ENCODE measurements at regions not wholly inside any gene's neighbourhood (a gene's known extent, or its start where the extent isn't known, plus 50 kb on each side); places are given as distances from the start of the nearest gene placed in this dataset.

DNA sequence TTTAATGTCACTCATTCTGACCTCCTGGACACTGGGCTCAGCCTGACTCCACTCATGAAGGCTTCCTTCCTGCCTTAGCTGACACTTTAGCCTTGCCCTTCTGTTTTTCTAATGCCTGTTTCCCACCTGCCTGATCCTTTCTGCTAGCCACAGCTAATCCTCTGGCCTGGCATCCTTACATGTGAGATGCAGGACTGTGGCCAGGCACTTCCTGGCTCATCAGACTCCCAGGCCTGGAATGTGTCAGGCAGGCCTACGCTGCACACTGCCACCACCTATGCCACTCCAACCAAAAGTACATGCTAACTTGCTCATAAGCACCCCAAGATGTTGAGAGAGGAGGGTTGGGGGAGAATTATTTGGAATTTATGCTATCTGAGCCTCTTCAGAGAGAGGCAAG is 138.8 kb upstream of the NALF2 start:
- DNase-seq (ENCODE audit: low spot score) = no peak

DNA sequence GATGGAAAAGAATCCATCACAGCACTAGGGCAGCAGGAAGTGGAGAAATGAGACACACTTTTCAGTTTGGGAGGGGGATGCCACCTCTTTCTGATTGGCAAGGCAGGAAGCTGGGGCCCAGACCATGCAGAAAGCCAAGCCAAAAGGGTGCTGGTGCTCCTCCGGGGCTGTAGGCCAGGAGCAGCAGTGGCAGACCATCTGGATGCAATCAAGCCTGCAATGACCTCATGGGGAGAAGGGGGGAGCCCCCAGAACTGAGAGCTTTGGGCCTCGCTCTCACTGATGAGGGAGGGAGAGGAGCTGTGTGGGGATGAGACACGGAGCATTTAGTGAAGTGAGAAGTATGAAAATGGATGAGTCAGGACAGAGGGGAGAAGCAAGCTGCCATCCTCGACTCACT is 141.3 kb upstream of the NALF2 start:
- DNase-seq (ENCODE audit: low spot score) = no peak

DNA sequence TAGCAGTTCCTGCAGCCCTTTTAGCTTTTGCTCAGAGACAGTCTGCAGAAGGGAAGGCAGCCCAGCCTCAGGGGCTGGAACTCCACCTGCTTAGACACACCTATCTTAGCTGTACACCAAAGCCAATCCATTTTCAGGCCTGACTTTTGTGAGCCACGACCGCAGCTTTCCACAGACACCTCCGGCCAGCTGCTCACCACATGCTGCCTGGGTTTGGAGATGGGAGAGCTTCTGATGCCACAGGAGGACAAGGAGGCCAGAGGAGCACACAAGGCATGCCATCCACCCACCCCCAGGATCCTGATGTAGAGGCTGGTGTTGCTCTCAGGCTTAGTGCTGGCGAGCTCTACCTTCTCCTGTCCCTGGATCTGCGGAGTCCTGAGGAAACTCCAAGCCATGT is 141.8 kb upstream of the NALF2 start:
- DNase-seq (ENCODE audit: low spot score) = no peak

DNA sequence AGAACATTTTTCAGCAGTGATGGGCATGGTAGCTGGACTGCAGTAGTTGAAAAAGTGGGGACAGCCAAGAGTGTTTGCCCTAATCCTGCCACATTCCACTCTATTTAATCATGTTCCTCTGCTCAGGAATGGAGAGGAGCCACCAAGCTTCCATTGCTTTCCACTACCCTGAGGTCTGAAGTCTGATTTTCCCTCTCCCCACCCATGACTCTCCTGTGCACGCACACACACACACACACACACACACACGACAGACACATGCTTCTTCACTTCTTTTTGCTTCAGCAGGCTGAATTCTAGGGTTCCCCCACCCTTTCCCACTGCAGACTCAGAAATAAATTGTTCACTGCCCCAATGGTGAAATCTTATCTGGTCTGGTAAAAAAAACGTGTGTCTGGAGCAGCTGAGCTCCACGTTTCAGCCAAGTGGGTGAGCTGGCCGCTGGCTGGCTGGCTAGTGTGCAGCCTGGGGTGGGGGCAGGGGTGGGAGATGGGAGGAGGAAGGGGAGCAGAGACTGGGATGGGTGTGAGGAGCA is 142.7 kb upstream of the NALF2 start:
- no peak for DNase-seq (ENCODE audit: low spot score)

DNA sequence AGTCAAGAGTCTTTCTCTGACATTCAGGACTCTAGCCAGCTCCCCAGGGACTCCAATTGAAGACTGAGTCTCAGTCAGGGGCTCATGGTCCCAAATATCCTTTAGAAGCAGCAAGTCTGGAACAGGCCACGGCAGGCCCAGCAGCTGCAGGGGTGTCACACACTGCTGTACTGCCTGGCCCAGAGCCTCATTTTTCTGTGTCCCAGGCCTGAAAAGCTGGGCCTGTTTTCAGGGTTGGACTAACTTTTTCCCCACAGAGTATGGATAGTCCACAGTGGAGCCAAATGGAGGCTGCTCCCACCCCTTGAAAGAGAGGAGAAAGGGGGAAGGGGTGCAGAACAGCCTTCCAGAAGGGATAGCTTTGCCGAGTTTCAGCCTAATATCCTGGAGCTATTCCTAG is 146.8 kb upstream of the NALF2 start:
- no peak for DNase-seq (ENCODE audit: low spot score)

DNA sequence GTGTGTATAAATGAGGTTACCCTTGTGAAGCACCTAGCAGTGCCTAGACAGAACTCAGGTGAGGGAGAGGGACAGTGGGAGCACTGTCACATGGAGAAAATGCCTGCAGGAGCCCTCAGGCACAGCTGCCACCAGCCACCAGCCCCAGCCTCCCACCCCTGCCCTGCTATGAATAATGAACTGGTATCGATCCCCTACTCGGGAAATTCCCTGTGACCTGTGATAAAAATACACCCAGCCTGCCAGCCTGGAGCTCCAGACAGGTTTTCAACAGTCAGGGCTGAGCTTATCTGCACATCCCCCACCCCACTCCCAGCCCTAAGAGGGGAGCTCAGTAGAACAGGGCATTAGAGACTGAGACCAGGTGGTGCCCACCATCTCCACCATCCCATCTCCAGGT is 159.6 kb upstream of the PJA1 start:
- DNase-seq (ENCODE audit: low spot score) = no peak

DNA sequence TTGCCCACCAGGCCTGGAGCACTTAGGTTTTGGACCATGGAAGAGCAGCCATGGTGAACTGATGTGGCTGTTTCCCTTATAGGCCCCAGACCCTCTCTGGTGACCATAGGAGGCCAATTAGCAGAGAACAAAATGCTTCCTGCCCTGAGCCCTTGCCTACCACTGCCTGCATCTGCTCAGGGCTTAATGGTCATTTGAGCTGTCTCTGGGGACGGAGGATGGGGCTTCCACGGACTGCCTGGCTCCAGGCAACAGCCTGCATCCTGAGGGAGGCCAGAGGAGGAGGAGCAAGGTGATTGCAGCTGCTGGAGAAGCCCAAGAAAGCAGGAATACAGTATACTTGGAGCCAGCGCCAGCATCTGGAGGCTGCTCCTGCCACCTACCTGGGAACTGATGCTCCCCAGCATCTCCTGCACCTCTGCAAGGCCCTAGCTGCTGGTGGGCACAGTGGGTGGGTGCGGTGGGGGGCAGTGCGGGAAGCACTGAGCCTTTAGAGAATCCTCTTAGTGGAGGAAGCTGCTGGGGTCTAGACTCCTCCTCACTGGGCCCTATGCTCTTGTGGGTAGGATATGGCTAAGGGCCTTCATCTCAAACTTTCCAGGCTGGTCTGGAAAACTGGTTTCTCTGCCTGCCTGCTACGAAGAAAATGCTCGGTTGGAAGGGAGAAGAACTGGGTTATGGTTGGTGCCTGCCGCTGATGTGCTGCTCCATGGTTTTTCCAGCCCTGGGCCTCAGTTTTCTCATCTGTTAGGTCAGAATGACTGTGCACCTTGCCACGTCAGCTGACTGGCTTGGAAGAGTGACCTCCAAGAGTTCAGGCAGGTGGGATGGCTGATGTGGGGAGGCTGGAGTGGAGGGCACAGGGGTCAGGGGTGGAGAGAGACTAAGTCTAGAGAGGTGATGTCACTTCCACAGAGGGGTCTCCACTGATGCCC is 158.8 kb upstream of the PJA1 start:
- no peak for DNase-seq (ENCODE audit: low spot score)

DNA sequence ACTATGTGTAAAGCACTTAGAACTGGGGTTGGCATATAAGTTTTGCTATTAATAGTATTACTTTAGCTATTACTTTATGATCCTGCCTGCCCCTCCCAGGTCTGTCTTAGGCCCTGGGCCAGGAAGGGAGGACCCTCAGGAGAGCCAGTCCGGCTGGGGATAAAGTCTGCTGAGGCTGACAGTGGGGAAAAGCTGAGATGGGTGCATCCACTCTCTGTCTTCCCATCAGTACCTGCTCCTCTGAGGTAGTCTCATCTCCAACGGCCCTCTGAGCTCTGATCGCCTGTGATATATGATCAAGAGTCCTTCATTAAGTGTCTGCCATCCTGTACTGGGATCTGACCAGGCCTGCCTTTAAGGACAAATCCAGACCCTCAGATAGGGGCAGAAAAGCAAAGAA is 156.5 kb upstream of the PJA1 start:
- no peak for DNase-seq (ENCODE audit: low spot score)

DNA sequence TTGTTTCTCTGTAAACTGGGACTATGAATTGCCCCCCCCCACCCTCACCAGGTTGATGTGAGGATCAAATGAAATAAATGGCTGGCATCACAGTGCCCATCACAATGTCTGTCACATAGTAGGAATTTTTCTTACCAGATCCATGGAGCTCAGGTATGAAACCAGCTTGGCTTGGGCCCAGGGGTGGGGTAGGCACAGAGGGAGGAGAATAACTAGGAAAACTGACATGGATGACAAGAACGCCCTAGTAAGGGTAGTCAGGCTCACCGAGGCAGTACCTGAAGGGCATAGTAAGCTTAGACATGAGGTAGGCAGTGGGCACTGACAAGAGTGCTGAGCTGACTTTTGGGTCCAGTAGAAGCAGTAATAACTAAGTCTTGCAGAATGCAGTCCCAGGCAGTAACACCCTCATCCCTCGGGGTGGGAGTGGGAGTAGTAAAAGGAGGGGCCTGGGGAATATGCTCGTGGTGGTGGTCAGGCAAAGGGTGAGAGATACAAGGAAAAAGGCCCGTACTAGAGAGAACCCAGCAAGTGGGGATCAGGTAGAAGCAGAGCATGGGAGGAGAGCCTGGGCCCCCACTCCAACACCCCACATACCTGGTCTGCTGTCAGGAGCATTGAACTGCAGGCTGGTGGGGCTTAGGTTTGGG is 155.9 kb upstream of the PJA1 start:
- no peak for DNase-seq (ENCODE audit: low spot score)

DNA sequence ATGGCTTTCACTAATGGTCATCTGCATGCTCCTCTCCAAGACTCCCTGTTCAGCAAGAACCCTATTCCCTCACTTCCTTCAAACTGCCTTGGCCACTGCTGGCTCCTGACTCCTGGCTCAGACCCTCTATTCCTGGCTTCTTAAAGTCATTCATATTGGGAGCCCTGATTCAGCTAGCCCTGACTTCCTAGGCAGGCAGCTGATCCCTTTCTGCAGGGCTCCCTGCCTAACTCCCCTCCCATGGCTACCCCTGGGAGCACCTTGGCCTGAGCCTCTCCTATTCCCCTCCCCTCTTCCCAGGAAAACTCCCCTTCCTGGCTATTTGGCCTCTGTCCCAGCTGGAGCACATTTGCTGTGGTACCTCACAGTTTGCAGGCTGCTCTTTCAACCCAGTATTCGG is 154.9 kb upstream of the PJA1 start:
- no peak for DNase-seq (ENCODE audit: low spot score)

DNA sequence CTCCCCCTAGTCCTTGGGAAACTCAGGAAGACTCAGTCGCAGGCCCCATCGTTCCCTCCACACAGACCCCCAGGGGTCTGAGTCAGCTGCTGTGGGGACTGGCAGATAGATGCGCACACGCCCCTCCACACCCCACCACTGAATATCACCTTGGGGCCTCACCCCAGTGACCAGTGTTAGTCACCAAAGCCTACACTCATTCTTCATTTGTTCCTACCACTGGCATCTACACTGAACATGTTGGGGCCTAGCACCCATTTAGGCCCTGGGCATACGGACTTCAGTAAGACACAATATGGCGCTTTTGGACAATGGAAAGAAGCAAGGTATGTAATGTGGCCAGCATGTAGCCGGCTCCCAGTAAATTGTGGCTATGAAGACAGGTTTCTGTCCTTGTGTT is 154.1 kb upstream of the PJA1 start:
- DNase-seq (ENCODE audit: low spot score) = no peak

DNA sequence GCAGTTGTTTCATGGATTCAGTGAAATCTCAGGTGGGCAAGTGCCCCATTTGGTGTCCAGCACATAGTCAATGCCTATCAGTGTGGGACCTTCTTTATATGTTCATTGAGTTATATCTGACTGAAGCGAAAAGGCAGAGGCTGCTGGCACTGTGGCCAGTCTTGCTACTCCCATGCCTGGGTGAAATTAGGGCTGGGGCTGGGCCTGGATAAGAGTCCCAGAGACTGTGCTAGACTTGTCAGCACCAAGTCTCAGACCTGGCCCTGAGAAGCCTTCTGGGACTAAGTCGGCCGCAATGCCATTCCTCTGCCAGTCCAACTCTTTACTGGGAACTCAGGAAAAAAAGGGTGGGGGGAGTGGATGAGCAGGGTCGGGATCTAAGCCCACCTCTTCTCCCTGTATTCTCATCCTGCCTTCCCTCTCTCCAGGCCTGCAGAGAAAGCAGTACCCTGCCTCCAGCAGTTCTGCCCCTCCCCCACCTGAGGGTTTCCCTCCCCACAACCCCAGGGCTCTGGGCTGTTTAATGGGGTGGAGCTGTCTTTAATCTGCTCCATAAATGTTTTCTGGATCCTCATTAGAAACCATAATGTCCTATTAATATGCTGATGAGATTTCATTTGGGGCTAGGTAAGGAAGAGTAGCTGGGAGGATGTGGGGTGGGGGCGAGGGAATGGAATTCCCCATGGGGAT is 153.5 kb upstream of the PJA1 start:
- DNase-seq (ENCODE audit: low spot score) = no peak

DNA sequence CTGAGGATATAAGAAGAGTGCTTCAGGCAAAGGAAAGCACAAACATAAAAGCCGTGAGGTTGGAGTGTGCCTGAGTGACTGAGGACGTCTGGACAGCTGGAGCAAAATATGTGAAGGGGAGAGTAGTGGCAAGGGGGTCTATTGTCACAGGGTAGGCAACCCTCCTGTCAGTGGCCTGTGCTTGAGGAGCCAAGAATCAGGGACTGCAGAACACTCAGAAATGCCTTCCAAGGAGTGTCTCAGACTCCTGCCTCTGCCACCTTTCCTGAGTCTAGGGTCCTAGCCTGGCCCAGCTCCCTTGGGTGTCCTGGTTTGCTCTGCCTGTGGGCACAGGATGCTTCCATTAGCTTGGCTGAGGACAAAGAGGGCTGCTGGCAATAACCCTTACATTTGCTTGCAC is 152.5 kb upstream of the PJA1 start:
- DNase-seq (ENCODE audit: low spot score) = no peak

DNA sequence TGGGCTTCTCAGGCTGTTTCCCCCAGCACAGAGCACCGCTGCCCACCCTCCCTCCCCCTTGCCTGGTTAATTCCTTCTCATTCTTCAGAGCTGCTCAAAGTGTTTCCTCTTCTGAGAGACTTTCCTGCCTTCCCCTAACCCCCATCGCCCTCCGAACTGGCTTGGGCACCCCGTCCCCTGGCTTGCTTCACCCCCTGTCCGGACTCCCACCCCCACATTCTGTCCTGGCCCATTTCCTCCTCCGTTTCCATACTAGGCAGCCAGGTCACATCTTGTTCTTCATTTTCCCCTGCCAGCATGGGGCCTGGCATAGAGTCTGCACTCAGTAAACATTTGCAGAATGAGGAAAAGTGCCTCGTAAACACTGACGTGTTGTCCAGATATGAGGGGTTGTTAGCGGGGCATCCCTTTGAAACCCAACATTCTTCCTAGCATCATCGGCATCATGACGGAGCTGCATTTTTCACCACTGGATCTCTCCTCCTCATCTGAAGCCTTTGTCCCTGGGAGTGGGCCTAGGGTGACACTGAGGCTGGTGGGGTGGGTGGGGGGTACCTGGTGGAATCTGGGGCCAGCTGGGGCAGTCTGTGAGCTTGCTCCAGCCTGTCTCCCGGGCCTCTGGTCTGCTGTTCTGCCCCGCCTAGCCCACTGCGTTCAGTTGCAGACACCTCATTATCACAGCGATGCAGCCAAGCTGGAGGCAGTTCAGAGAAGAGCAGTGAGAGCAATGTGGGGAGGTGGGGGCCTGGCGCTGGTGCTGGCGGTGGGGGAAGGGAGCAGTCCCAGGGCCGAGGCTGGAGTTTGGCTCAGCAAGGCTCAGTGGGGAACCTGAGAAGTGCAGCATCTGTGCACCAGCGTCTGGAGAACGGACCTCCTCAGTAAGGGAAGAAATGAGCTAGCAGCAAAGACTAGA is 149.4 kb upstream of the PJA1 start:
- DNase-seq (ENCODE audit: low spot score) = no peak

DNA sequence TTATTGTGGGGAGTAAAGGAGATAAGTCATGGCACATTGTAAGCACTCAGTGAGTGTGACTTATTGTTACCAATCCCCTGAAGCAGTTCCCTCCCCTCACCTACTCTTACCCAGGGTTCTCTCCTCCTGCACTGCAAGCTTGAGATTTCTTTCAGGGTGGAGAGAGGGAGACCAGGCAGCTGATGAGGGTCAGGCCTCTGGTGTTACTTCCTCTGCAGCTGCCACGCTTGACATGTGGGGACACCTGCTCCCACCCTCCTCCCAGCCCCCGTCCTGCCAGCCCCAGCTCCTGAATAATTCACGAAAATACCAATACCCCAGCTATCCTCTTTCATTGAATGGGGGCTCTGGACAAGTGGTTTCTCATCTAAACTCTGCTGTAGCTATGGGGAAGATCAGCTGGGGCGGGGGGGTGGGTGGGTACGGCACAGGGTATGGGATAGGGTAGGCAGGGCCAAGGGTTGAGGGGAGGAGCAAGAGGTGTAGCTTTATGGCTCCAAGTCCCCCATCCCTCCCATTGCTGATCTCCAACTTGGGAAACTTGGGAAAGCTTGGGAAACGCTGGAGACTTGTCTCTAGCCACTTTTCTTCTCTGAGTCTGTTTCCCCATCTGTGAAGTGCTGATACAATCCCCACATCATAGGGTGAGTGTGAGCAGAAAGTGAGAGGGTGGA is 148.5 kb upstream of the PJA1 start:
- DNase-seq (ENCODE audit: low spot score) = no peak

DNA sequence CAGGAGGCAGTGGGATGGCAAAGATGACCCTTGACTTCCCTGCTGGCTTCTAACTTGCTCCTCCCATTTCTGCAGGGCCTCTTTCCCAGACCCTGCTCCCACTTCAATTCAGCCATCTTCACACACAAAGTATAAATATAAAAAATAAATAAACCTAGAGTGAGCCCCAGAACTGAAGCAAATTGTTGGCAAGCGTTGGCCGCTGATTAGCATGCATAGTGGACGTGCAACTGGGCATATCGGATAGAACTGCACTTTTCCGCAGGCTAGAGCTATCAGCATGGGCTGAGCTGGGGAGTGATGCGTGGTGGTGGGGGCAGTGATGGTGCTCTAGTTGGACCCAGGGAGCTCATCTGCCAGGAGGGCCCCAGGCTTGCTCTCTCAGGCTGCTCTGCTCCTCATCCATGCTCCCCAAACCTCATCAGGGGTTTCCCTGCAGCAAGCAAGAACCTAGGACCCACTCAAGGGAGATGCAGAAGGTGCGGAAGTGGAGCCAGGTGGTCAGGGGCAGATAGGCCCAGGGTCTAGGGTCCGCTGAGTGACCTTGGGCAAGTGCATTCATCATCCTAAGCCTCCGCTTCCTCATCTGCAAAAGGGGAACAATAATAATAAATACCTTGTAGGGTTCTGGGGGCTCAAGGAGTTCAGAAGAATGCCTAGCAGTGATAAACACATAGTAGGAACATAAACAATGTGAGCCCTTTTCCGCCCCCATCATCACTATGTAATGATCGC is 146.8 kb upstream of the PJA1 start:
- DNase-seq (ENCODE audit: low spot score) = no peak

DNA sequence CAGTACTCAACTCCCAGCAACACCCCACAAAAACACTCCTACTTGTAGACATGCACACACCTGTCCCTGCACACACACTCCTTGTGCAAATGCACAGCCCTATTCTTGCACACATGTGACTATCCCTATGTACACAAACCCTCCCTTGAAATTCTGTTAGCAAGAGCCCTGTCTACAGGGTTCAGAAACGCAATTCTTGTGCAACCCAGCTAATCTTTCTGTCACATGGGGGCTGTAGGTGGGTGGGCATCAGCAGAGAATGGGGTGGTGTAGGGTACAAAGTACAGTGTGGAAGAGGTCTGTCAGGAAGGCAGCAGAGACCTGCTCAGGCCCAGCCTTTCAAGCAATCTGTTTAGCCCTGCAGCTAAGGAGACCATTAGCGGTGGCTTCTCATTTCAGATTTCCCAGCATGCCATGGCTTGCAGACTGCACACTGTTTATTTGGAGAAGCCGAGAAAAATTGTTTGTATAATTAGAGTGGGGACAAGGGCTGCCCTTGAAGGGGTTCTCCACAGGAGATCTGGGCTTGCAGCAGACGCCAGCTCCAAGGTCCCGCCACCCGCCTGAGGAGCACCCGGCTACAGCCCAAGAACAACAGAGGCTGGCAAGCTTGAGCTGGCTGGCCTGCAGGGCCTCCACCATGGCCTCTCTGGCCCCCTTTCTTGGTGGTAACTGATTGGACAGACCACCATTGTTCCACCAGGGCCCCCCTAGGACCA is 144.0 kb upstream of the PJA1 start:
- DNase-seq (ENCODE audit: low spot score) = no peak

DNA sequence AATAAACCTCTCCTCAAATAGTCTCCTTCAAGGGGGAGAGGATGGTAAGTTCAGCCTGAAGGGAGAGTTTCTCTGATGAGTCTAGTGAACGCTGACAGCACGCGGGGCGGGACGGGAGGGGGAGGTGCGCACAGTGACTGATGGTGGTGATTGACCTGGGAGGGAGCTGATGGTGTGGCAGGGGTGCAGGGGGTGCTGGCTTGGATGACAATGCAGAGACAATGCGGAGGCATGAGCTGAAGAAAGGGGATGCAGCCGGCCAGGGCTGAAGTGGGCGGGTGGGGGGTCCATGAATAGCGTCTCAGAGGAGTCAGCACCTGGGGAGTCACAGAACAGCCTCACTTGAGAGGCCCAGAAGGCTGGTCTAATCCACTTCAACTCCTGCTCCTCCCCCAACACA is 142.5 kb upstream of the PJA1 start:
- DNase-seq (ENCODE audit: low spot score) = no peak

DNA sequence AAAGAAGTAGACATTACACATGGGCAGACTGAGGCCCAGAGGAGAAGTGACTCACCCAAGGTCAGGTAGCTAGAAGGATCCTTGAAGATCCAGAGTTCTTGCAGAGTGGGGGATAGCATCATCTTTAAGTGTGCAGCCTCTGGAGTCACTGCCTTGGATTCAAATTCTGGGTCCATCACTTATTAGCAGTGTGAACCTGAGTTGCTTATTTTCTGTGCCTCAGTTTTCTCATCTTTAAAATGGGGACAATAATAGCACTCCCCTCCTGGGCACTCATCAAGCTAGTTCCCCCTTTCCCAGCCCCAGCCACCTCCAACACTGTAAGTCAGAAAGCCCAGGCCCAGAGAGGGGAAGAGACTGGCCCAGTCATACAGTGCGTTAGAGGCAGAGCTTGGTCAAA is 141.8 kb upstream of the PJA1 start:
- DNase-seq (ENCODE audit: low spot score) = no peak

DNA sequence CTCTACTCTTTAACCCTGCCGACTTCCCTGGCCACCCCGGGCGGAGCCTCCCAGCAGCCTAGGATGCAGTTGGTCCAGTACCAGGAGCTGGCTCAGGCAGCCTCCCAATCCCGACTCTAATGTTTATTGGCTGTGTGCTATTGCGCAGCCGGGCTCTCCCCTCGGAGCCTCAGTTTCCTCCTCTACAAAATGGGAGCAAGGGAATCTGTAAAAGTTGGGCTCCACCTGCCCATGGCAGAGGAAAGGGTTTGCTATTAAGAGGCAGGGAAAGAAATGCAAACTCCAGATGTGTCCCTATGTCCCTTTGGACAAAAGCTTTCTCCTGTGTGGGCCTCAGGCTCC is 140.8 kb upstream of the PJA1 start:
- DNase-seq (ENCODE audit: low spot score) = no peak
